Breast epithelium (tissue), 4 donors: ENCODE measurements at regions not wholly inside any gene's neighbourhood (a gene's known extent, or its start where the extent isn't known, plus 50 kb on each side); places are given as distances from the start of the nearest gene placed in this dataset.

ENCODE experiments used
- DNase-seq, 2 donors: peaks; one replicate each; pipeline ENCODE4 v3.0.0-alpha.2; 2019; ENCODE audit warnings: low spot score in 2 of 2
- H3K27ac ChIP-seq, 2 donors: fragments of 200-600 bp; sonication (generic) in 1 of 2; one replicate each; pipeline ENCODE4 v1.5.1; 2016 to 2019; ENCODE audit warnings: mild to moderate bottlenecking in 1 of 2
- H3K27me3 ChIP-seq, 2 donors: fragments of 200-600 bp; sonication (generic) in 1 of 2; one replicate each; pipeline versions ENCODE4 v1.5.1 to v1.6.0; 2017 to 2019; ENCODE audit warnings: control low read depth in 1 of 2, mild to moderate bottlenecking in 1 of 2
- H3K36me3 ChIP-seq: fragments of 200-600 bp; one replicate; pipeline ENCODE4 v1.5.1; 2019
- H3K4me1 ChIP-seq, 2 donors: fragments of 200-600 bp; sonication (generic); one replicate each; pipeline ENCODE4 v1.5.1; 2016 to 2019; ENCODE audit warnings: control low read depth in 1 of 2
- H3K4me3 ChIP-seq, 3 donors: fragments of 200-600 bp; sonication (generic); 1 replicate in 2 of 3; 2 replicates in 1 of 3; pipeline ENCODE4 v1.5.1; 2016 to 2019; ENCODE audit warnings: mild to moderate bottlenecking in 3 of 3, moderate library complexity in 2 of 3
- H3K9me3 ChIP-seq, 2 donors: fragments of 200-600 bp; sonication (generic) in 1 of 2; one replicate each; pipeline ENCODE4 v1.5.1; 2016 to 2019; ENCODE audit warnings: control low read depth in 1 of 2
- POLR2A ChIP-seq: fragments of 450-650 bp; IDR thresholded peaks from one replicate; pipeline ENCODE4 v1.6.1; 2016; ENCODE audit warnings: antibody characterized with exemption, mild to moderate bottlenecking, moderate library complexity
- POLR2AphosphoS5 ChIP-seq, 3 donors: sonication (generic); formaldehyde crosslinking; IDR thresholded peaks; one replicate each; pipeline ENCODE4 v1.6.1; 2017; ENCODE audit warnings: antibody characterized with exemption in 3 of 3
- intact Hi-C: fragments of 100-400 bp; cut with DNase I; formaldehyde crosslinking; loops from one replicate; pipeline ENCODE4 v1.15.1; 2023; ENCODE audit warnings: low total_unique reads
- TF ChIP-seq, protein P1 (sequence below), 3 donors: fragments of 450-650 bp; IDR thresholded peaks; one replicate each; pipeline ENCODE4 v1.5.1; 2016 to 2017; ENCODE audit warnings: antibody characterized with exemption in 3 of 3, mild to moderate bottlenecking in 3 of 3, moderate library complexity in 3 of 3

DNA sequence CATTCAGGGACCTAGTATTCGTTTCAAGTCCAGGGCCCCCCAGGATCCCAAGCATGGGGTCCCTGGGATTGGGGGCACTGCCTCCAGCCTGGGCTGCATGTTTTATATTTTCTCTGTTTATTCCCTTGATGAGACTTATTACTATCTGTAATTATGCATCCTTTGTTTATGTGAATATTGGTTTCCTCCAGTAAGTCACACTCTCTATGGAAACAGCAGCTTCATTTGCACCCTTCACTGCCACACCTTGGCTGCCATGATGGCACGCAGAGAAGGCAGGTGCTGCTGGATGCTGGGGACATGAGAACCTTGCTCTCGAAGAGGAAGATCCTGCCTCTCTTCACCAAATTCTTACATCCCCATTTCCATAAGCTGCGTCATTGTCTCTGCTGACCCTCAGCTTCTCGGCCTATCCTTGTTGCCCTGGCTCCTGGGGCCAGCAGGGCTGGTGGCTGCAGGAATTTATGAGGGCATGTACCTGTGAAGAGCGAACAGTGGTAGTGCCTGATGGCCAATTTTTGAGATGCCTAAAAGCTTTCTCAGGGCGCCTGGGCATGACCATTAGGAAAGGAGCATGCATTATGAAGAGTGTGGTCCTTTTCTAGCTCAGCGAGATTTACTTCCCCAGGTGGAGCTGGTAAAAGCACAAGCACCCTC, 479.3 kb upstream of the KLF6 start:
- H3K9me3 ChIP-seq: no peaks in the 10 kb centered on the region
- intact Hi-C loops: no loop called here
- peaks cover 5% of the 10 kb centered on the region in 2 donors for H3K4me1 ChIP-seq
- peak overlapping the region; percentile 27 to 82 for H3K27ac ChIP-seq
- TF ChIP-seq, protein P1, sequence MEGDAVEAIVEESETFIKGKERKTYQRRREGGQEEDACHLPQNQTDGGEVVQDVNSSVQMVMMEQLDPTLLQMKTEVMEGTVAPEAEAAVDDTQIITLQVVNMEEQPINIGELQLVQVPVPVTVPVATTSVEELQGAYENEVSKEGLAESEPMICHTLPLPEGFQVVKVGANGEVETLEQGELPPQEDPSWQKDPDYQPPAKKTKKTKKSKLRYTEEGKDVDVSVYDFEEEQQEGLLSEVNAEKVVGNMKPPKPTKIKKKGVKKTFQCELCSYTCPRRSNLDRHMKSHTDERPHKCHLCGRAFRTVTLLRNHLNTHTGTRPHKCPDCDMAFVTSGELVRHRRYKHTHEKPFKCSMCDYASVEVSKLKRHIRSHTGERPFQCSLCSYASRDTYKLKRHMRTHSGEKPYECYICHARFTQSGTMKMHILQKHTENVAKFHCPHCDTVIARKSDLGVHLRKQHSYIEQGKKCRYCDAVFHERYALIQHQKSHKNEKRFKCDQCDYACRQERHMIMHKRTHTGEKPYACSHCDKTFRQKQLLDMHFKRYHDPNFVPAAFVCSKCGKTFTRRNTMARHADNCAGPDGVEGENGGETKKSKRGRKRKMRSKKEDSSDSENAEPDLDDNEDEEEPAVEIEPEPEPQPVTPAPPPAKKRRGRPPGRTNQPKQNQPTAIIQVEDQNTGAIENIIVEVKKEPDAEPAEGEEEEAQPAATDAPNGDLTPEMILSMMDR (IDR thresholded peaks at IDR 0.05): no peak
- TF ChIP-seq POLR2AphosphoS5 (IDR thresholded peaks at IDR 0.05): no peak
- no peak for TF ChIP-seq POLR2A
- DNase-seq: no peak
- H3K4me3 ChIP-seq: no peak overlapping the region
- no peaks in the 10 kb centered on the region for H3K36me3 ChIP-seq
- no peaks in the 10 kb centered on the region for H3K27me3 ChIP-seq

DNA sequence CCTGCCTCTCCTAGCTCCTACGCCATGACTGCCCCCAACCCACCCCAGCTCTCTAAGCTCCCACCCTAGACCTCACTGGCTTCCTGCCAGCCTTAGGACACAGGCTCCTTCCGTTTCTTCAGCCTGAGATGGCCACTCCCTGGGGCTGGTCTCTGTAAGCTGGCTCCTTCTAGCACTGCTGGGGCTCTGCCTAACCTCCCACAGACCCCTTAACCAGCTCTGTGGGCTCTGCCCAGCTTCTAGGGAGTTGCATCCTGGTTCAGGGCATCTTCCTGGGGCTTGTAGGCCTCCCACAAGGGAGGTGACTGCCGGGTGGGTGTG, 478.6 kb upstream of the KLF6 start:
- Histone ChIP-seq H3K9me3 (no peaks in the 10 kb centered on the region), H3K4me1 (peaks cover 5% of the 10 kb centered on the region in 2 donors), H3K27ac (peak overlapping the region; percentile 27 to 82), H3K27me3 (no peaks in the 10 kb centered on the region), H3K4me3 (peak overlapping the region in 1 of 3 donors; percentile 14), H3K36me3 (no peaks in the 10 kb centered on the region)
- TF ChIP-seq, protein P1 (IDR thresholded peaks at IDR 0.05): no peak
- TF ChIP-seq POLR2AphosphoS5 (IDR thresholded peaks at IDR 0.05) (no peak), POLR2A (no peak)
- no peak for DNase-seq
- intact Hi-C loops: no loop called here

DNA sequence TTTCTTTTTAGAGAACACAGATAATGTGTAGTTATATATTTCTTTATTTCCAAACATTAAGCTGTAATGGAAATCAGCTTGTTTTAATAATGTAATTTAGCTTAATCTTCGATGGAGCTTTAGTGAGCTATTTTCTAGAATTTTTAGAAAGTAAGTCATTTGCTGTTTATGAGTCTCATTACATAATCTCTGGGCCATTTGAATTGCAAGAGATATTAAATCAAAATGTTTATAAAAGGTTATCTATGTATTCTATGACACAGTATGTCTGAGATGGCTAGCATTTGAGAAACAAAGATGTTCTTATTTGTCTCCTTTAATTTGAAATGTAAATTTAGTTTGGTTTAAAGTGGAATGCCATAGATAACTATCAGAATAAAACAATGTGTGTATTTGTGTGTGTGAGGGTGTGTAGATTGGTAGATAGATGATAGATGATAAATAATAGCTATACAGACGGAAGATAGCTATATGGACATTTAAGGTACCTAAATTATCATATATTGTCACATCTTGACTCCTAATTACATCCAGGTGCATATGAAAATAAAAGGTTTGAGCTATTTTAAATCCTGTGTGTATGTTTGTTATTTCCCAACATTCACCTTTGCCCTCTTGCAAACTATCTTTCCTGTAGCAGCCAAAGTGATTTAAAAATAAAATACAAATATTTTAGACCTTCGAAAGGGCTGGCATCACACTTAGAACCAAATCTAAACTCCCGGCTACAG, 478.0 kb upstream of the KLF6 start:
- Histone ChIP-seq H3K27ac (peak overlapping the region; percentile 27 to 82), H3K9me3 (no peaks in the 10 kb centered on the region), H3K4me1 (peaks cover 5% of the 10 kb centered on the region in 2 donors), H3K36me3 (no peaks in the 10 kb centered on the region), H3K27me3 (no peaks in the 10 kb centered on the region), H3K4me3 (peak overlapping the region in 1 of 3 donors; percentile 14)
- TF ChIP-seq POLR2A: no peak
- TF ChIP-seq, protein P1 (IDR thresholded peaks at IDR 0.05): no peak
- no peak for TF ChIP-seq POLR2AphosphoS5 (IDR thresholded peaks at IDR 0.05)
- no peak for DNase-seq
- intact Hi-C loops: no loop called here

DNA sequence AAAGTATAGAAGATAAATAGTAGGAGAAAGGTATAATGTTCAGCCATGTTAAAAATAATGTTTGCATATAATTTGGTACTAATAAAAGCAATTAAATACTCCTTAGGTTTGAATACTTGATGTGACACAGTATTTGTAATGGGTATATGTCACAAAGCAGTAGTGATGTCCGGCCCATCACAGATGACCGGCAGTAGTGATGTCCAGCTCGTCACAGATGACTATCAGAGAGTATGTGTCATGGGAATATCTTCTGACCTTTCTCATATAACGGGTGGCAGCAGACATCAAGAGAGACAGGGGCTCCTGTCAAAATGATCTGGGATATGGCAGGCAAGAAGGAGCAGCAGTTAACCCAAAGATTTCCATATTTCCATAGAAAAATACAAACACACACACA, 477.4 kb upstream of the KLF6 start:
- Histone ChIP-seq H3K9me3 (no peaks in the 10 kb centered on the region), H3K4me1 (peaks cover 5% of the 10 kb centered on the region in 2 donors), H3K27ac (no peak overlapping the region), H3K4me3 (no peak overlapping the region), H3K27me3 (no peaks in the 10 kb centered on the region), H3K36me3 (no peaks in the 10 kb centered on the region)
- TF ChIP-seq POLR2A: no peak
- no peak for TF ChIP-seq POLR2AphosphoS5 (IDR thresholded peaks at IDR 0.05)
- TF ChIP-seq, protein P1 (IDR thresholded peaks at IDR 0.05): no peak
- no peak for DNase-seq
- intact Hi-C loops: no loop called here

DNA sequence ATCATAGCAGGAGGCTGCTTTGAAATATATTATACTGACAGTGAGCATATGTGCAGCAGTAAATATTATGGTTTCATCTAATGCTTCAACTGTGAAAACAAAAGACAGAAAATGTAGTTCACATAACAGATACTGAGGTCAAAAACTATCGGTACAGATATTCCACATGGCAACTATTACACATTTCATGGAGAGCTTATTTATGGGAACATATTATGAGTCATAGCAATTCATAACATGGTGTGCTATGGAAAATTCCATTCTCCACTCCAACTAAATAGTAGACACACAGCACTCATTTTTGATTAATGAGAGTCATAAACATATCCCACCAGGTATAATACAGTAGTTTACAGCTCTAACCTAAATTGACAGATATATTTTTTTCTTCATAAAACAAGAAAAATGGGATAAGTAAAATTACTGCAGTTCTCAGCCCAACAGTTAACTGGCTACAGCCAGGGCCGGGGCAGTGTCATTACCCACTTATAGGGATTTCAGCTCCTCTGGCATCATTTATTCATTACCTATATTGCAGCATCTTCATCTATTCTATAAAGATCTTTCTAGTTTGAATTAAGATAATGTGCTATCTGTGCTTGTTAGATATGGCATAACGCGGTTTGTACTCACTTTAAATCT, 475.6 kb upstream of the KLF6 start:
- Histone ChIP-seq H3K27ac (peak overlapping the region in 1 of 2 donors; percentile 33), H3K36me3 (no peaks in the 10 kb centered on the region), H3K9me3 (no peaks in the 10 kb centered on the region), H3K27me3 (no peaks in the 10 kb centered on the region), H3K4me3 (no peak overlapping the region), H3K4me1 (peaks cover 0 to 5% of the 10 kb centered on the region in 2 donors)
- intact Hi-C loops: no loop called here
- no peak for DNase-seq
- TF ChIP-seq, protein P1 (IDR thresholded peaks at IDR 0.05): no peak
- TF ChIP-seq POLR2AphosphoS5 (IDR thresholded peaks at IDR 0.05) (no peak), POLR2A (no peak)
